ENCODE measurements at regions not wholly inside any gene's neighbourhood (a gene's known extent, or its start where the extent isn't known, plus 50 kb on each side); places are given as distances from the start of the nearest gene placed in this dataset.

GRCh38 chr5:77844623-77845323 is 68.6 kb upstream of the TBCA start:
- peak; percentile 64 for DNase-seq (ENCODE audit: low spot score)

GRCh38 chr5:77844373-77844622 is 68.2 kb upstream of the TBCA start:
- no peak for DNase-seq (ENCODE audit: low spot score)

GRCh38 chr5:77843570-77844372 is 67.6 kb upstream of the TBCA start:
- DNase-seq (ENCODE audit: low spot score) = no peak

GRCh38 chr5:77842243-77842642 is 66.1 kb upstream of the TBCA start:
- DNase-seq (ENCODE audit: low spot score) = no peak

GRCh38 chr5:77841616-77842015 is 65.5 kb upstream of the TBCA start:
- no peak for DNase-seq (ENCODE audit: low spot score)

- no peak for DNase-seq (ENCODE audit: low spot score)
These were observed 64.8 kb upstream of the TBCA start for GRCh38 chr5:77840930-77841329.

GRCh38 chr5:77839691-77840090 is 63.6 kb upstream of the TBCA start:
- no peak for DNase-seq (ENCODE audit: low spot score)

- no peak for DNase-seq (ENCODE audit: low spot score)
These were observed 56.8 kb upstream of the TBCA start for GRCh38 chr5:77832938-77833337.

- no peak for DNase-seq (ENCODE audit: low spot score)
These were observed 56.1 kb upstream of the TBCA start for GRCh38 chr5:77832166-77832770.

GRCh38 chr5:77828445-77828844 is 52.3 kb upstream of the TBCA start:
- no peak for DNase-seq (ENCODE audit: low spot score)

All from ecto neural progenitor cell (in vitro differentiated cells).